ENCODE measurements at regions not wholly inside any gene's neighbourhood (a gene's known extent, or its start where the extent isn't known, plus 50 kb on each side); places are given as distances from the start of the nearest gene placed in this dataset.

- peaks cover 3 to 25% (median 11%) of the 10 kb centered on the region in 9 donors for H3K9me3 Mint-ChIP-seq
- no peaks in the 10 kb centered on the region for H3K4me1 Mint-ChIP-seq
- H3K27me3 Mint-ChIP-seq, result peaks cover 0 to 2% (median 0%) of the 10 kb centered on the region in 5 donors
- no peaks in the 10 kb centered on the region for H3K36me3 Mint-ChIP-seq
- DNase-seq (no peak), ATAC-seq (no peak)
- POLR2A ChIA-PET, result no interaction called here
- H3K27ac Mint-ChIP-seq, result no peak overlapping the region
- H3K4me3 Mint-ChIP-seq, result no peak overlapping the region
Measured at GRCh38 chr2:9078405-9078804, 74.9 kb upstream of the MBOAT2 start.

- no peak for ATAC-seq
Measured at GRCh38 chr2:9077691-9078090, 74.2 kb upstream of the MBOAT2 start.

DNA sequence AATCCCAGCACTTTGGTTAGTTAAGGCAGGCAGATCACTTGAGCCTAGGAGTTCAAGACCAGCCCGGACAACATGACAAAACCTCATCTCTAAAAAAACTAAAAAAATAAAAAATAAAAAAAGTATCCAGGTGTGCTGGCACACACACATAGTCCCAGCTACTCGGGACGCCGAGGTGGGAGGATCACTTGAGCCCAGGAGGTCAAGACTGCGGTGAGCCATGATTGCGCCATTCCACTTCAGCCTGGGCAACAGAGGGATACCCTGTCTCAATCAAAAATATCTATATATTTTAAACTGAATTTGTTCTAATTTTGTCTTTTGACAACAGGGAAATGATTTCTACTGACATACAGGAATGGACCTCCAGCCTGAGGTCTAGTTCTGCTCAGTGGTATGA lies 73.3 kb upstream of the MBOAT2 start:
- Mint-ChIP-seq H3K4me3 (no peak overlapping the region), H3K27ac (no peak overlapping the region), H3K27me3 (peaks cover under 1 to 5% (median 3%) of the 10 kb centered on the region in 5 donors), H3K36me3 (no peaks in the 10 kb centered on the region), H3K4me1 (no peaks in the 10 kb centered on the region), H3K9me3 (peaks cover 2 to 17% (median 5%) of the 10 kb centered on the region in 9 donors)
- POLR2A ChIA-PET, result no interaction called here
- DNase-seq (no peak), ATAC-seq (no peak)

More at GRCh38 chr2:9077691-9078090, 74.2 kb upstream of the MBOAT2 start:
- peaks cover 0 to 3% (median 0%) of the 10 kb centered on the region in 5 donors for H3K27me3 Mint-ChIP-seq
- no peaks in the 10 kb centered on the region for H3K4me1 Mint-ChIP-seq
- no peak overlapping the region for H3K4me3 Mint-ChIP-seq
- H3K9me3 Mint-ChIP-seq, result peaks cover 3 to 25% (median 11%) of the 10 kb centered on the region in 9 donors
- H3K36me3 Mint-ChIP-seq, result no peaks in the 10 kb centered on the region
- DNase-seq, result no peak
- H3K27ac Mint-ChIP-seq, result no peak overlapping the region
- POLR2A ChIA-PET, result no interaction called here

DNA sequence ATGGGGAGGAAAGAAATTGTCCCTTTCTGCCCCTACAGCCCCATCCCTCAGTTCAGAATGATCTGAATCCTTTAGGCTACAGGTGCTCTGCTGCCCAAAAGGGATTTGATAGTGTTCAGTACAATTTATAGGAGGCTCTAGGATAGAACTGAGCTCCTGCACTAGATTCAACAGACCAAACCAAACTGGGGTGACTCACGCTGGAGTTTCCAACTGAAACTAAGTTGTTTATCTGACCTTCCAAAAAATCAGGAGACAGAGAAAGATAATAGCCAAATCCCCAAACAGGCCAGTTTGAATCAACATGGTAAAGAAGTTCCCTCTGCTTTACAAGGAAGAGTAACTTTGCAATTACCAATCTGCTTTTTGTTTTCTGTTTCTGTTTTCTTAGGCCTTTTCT lies 72.7 kb upstream of the MBOAT2 start:
- Mint-ChIP-seq H3K4me1 (no peaks in the 10 kb centered on the region), H3K9me3 (peaks cover 0 to 12% (median 0%) of the 10 kb centered on the region in 9 donors), H3K36me3 (no peaks in the 10 kb centered on the region), H3K27me3 (peaks cover 2 to 9% (median 5%) of the 10 kb centered on the region in 5 donors), H3K4me3 (no peak overlapping the region), H3K27ac (no peak overlapping the region)
- no peak for DNase-seq
- POLR2A ChIA-PET, result no interaction called here
- ATAC-seq, result no peak

- Mint-ChIP-seq H3K4me3 (no peak overlapping the region), H3K36me3 (no peaks in the 10 kb centered on the region), H3K27ac (no peak overlapping the region), H3K4me1 (no peaks in the 10 kb centered on the region), H3K27me3 (peaks cover 5 to 14% (median 6%) of the 10 kb centered on the region in 5 donors), H3K9me3 (peaks cover 0 to 5% (median 0%) of the 10 kb centered on the region in 9 donors)
- no peak for DNase-seq
- POLR2A ChIA-PET, result no interaction called here
- no peak for ATAC-seq
Measured at GRCh38 chr2:9074930-9075329, 71.4 kb upstream of the MBOAT2 start.

DNA sequence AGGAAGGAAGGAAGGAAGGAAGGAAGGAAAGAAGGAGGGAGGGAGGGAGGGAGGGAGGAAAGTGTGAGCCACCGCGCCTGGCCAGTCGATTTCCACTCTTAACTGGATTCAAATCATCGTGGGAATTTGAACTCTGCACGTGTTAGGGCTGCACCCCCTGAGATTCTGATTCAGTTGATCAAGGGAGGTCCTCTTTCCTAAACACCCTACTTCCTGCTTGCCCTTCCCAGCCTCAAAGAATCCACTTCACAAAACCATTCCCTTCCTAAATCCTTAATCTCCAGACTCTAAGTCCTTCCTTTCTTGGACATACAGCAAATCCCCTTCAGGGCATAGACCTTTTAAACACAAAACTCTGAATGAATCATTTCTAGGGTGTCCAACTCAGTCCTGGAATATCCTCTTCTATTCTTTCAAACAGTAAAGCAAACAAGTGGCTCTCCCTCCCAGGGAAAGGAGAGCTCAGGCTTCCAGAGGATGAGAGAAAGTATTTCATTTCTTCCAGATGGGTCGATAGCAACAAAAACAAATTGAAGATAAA lies 68.2 kb upstream of the MBOAT2 start:
- Mint-ChIP-seq H3K27ac (peak overlapping the region in 1 of 10 donors; percentile 40), H3K4me1 (no peaks in the 10 kb centered on the region), H3K36me3 (peaks cover 0 to 11% (median 1%) of the 10 kb centered on the region in 3 donors), H3K27me3 (peaks cover 9 to 34% (median 15%) of the 10 kb centered on the region in 5 donors), H3K4me3 (no peak overlapping the region), H3K9me3 (peaks cover 9 to 29% (median 20%) of the 10 kb centered on the region in 9 donors)
- POLR2A ChIA-PET, result no interaction called here
- no peak for DNase-seq
- no peak for ATAC-seq

DNA sequence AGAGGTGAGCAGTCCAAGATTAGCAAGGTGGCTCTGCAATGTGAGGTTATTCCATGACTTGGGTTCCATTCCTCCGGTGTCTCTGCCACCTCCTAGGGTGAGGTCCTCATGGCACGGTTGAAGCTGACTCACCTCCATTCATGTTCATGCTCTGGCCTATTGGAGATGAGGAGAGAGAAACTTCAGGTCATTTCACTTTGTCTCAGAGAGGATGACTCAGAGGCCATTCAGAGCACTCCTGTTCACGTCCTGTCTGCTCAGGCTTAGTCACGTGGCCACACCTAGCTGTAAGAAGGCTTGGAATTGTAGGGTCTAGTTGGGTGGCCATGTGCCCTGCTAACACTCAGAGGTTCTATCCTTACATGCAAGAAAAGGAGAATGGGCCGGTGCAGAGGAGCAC lies 67.5 kb upstream of the MBOAT2 start:
- Mint-ChIP-seq H3K9me3 (peaks cover 9 to 35% (median 26%) of the 10 kb centered on the region in 9 donors), H3K4me1 (no peaks in the 10 kb centered on the region), H3K27ac (no peak overlapping the region), H3K4me3 (no peak overlapping the region), H3K27me3 (peaks cover 9 to 34% (median 15%) of the 10 kb centered on the region in 5 donors), H3K36me3 (peaks cover 0 to 17% (median 7%) of the 10 kb centered on the region in 3 donors)
- no peak for ATAC-seq
- no peak for DNase-seq
- POLR2A ChIA-PET, result no interaction called here

- POLR2A ChIA-PET, result no interaction called here
- peaks cover 9 to 49% (median 35%) of the 10 kb centered on the region in 9 donors for H3K9me3 Mint-ChIP-seq
- H3K27me3 Mint-ChIP-seq, result peaks cover 9 to 35% (median 15%) of the 10 kb centered on the region in 5 donors
- ATAC-seq (no peak), DNase-seq (no peak)
- H3K36me3 Mint-ChIP-seq, result peaks cover 0 to 24% (median 8%) of the 10 kb centered on the region in 3 donors
- no peak overlapping the region for H3K27ac Mint-ChIP-seq
- no peak overlapping the region for H3K4me3 Mint-ChIP-seq
- no peaks in the 10 kb centered on the region for H3K4me1 Mint-ChIP-seq
Measured at GRCh38 chr2:9069543-9069942, 66.1 kb upstream of the MBOAT2 start.

DNA sequence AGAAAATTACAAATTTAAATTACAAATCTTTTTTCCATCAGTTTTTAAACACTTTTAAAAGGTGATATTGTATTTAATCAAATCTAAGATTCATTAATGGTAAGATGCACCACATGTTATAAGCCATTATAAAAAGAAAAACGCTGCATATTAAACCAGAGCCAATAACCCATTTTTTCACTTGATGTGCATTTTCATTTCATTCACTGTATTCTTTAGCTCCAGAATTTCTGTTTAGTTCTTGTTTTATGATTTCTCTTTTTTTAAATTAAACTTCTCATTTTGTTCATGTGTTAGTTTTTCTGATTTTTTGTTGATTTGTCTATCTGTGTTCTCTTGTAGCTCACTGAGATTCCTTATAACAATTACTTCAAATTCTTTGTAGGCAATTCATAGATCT lies 62.4 kb upstream of the MBOAT2 start:
- POLR2A ChIA-PET, result no interaction called here
- no peak for ATAC-seq
- peaks cover 0 to 24% (median 8%) of the 10 kb centered on the region in 3 donors for H3K36me3 Mint-ChIP-seq
- no peak for DNase-seq
- H3K4me3 Mint-ChIP-seq, result no peak overlapping the region
- H3K4me1 Mint-ChIP-seq, result peaks cover 0 to 2% (median 0%) of the 10 kb centered on the region in 4 donors
- peaks cover 9 to 54% (median 39%) of the 10 kb centered on the region in 9 donors for H3K9me3 Mint-ChIP-seq
- no peak overlapping the region for H3K27ac Mint-ChIP-seq
- peaks cover 11 to 32% (median 15%) of the 10 kb centered on the region in 5 donors for H3K27me3 Mint-ChIP-seq

DNA sequence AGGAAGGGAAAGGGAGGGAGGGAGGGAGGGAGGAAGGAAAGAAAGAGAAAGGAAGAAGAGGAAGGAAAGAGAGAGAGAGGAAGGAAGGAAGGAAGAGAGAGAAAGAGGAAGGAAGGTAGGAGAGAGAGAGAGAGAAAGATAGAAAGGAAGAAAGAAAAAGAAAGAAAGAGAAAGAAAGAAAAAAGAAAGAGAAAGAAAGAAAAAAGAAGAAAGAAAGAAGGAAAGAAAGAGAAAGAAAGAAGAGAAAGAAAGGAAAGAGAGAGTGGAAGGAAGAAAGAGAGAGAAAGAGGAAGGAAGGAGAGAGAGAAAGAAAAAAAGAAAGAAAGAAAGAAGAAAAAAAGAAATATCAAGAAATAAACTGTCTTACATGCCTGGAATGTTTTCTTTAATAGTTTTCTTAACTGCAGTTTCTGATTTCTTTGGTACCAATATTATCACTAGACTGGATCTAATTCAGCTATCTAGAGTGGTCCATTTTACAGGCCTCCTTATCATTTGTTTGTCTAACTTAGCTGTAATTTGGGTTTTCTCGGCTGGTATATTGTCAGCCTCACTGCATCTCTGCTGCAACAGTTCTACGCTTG lies 59.6 kb upstream of the MBOAT2 start:
- POLR2A ChIA-PET, result no interaction called here
- no peak for DNase-seq

DNA sequence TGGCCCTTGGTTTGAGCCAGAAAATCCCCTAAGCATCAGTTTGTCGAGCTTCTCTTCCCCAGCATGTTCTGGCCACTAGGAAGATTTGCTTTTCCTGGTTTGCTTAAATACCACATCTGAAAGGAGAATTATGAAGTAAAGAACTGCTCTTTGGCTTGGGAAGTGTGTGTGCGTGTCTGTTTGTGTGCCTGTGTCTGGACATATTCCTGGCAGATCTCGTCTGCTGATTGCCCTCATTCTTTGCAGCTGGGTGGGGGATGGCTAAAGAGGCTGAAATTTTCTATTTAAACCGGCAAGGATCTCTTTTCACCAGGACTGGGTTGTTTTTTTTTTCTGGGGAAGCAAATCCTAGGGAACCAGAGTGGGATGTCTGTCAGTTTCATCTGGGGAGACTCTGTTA lies 57.3 kb upstream of the MBOAT2 start:
- peaks cover 0 to 8% (median 0%) of the 10 kb centered on the region in 3 donors for H3K36me3 Mint-ChIP-seq
- POLR2A ChIA-PET, result no interaction called here
- ATAC-seq (no peak), DNase-seq (no peak)
- peaks cover 7 to 20% (median 11%) of the 10 kb centered on the region in 5 donors for H3K27me3 Mint-ChIP-seq
- no peak overlapping the region for H3K4me3 Mint-ChIP-seq
- peaks cover 0 to 2% (median under 1%) of the 10 kb centered on the region in 4 donors for H3K4me1 Mint-ChIP-seq
- H3K27ac Mint-ChIP-seq, result no peak overlapping the region
- peaks cover 0 to 17% (median 15%) of the 10 kb centered on the region in 9 donors for H3K9me3 Mint-ChIP-seq

More for the DNA sequence above, 59.6 kb upstream of the MBOAT2 start:
- Mint-ChIP-seq H3K4me3 (no peak overlapping the region), H3K9me3 (peaks cover 2 to 38% (median 30%) of the 10 kb centered on the region in 9 donors), H3K36me3 (peaks cover 0 to 14% (median 7%) of the 10 kb centered on the region in 3 donors), H3K27me3 (peaks cover 7 to 28% (median 12%) of the 10 kb centered on the region in 5 donors), H3K27ac (no peak overlapping the region), H3K4me1 (peaks cover 0 to 2% (median 0%) of the 10 kb centered on the region in 4 donors)
- ATAC-seq, result no peak

GRCh38 chr2:9057939-9058761 lies 54.7 kb upstream of the MBOAT2 start:
- no peak for ATAC-seq
- Mint-ChIP-seq H3K27ac (no peak overlapping the region), H3K4me3 (no peak overlapping the region), H3K9me3 (peaks cover 0 to 15% (median 4%) of the 10 kb centered on the region in 9 donors), H3K36me3 (no peaks in the 10 kb centered on the region), H3K4me1 (peaks cover 7 to 11% (median 10%) of the 10 kb centered on the region in 4 donors), H3K27me3 (peaks cover 4 to 19% (median 9%) of the 10 kb centered on the region in 5 donors)
- DNase-seq, result no peak
- POLR2A ChIA-PET, result interaction anchor here (0.5 kb wide), 1 partner anchor 93 kb away, joined by 3 read pairs; no protein-coding TSS in a partner anchor

DNA sequence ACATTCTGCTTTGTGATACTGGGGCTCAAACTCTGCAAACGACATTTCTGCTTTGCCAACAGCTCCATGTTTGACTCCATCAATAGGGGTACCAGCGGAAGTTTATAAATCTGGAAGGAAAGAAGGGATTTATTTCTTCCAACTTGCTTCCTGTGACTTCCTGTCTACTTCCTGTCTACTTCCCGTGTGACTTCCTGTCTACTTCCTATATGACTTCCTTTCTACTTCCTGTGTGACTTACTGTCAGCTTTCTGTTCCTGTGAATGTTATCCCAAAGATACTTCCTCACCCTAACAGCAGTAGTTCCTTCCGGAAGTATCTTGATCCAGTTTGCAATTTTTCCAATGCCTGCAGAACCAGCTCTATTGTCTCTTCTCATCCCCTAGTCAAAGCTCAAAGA lies 52.0 kb upstream of the MBOAT2 start:
- POLR2A ChIA-PET, result no interaction called here
- Mint-ChIP-seq H3K36me3 (no peaks in the 10 kb centered on the region), H3K27ac (peak overlapping the region in 2 of 10 donors; percentile 13 to 20)

More for the DNA sequence above, 52.0 kb upstream of the MBOAT2 start:
- Mint-ChIP-seq H3K9me3 (peaks cover 0 to 9% (median 0%) of the 10 kb centered on the region in 9 donors), H3K27me3 (peaks cover 2 to 12% (median 5%) of the 10 kb centered on the region in 5 donors), H3K4me1 (peaks cover 5 to 12% (median 10%) of the 10 kb centered on the region in 4 donors), H3K4me3 (peak overlapping the region in 2 of 10 donors; percentile 14 to 66)
- no peak for ATAC-seq
- DNase-seq, result no peak
